IPS-18a (cell line): ENCODE measurements at regions not wholly inside any gene's neighbourhood (a gene's known extent, or its start where the extent isn't known, plus 50 kb on each side); places are given as distances from the start of the nearest gene placed in this dataset.

Experiments used
- H3K27ac ChIP-seq: one replicate; pipeline ENCODE4 v1.5.1; 2013; ENCODE audit warnings: low read length
- H3K27me3 ChIP-seq: one replicate; pipeline ENCODE4 v1.6.1; 2013; ENCODE audit warnings: mild to moderate bottlenecking, low read length; ENCODE audit not compliant: control insufficient read depth, insufficient read depth
- H3K36me3 ChIP-seq: one replicate; pipeline ENCODE4 v1.6.1; 2013; ENCODE audit warnings: low read depth, low read length; ENCODE audit not compliant: control insufficient read depth
- H3K4me1 ChIP-seq: one replicate; pipeline ENCODE4 v1.6.1; 2013; ENCODE audit warnings: low read depth, low read length; ENCODE audit not compliant: control insufficient read depth
- H3K4me3 ChIP-seq: one replicate; pipeline ENCODE4 v1.5.1; 2013; ENCODE audit warnings: low read length
- H3K9ac ChIP-seq: one replicate; pipeline ENCODE4 v1.6.1; 2013; ENCODE audit warnings: mild to moderate bottlenecking, low read length, moderate library complexity
- H3K9me3 ChIP-seq: one replicate; pipeline ENCODE4 v1.6.1; 2013; ENCODE audit warnings: low read depth, low read length; ENCODE audit not compliant: control insufficient read depth

DNA sequence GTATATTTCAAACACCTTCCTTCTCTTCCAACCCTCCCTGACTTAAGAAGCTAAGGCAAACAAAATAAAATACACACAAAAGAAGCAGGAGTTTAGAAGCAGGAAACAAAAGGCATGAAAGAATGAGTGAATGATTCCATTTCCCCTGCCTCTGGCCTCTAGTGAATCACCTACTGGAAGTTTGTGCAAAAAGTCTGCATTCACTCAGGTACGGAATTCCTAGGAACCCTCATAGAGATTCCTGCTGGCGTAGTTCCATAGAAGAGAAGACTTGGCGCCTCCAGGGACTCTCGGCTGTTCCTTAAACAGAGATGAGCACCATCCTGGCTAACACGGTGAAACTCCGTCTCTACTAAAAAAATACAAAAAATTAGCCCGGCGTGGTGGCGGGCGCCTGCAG lies 125.9 kb upstream of the TBL1X start:
- Histone ChIP-seq H3K36me3 (no peaks in the 10 kb centered on the region), H3K27ac (no peak overlapping the region), H3K27me3 (peaks cover 10% of the 10 kb centered on the region), H3K4me1 (peaks cover 32% of the 10 kb centered on the region), H3K9me3 (no peaks in the 10 kb centered on the region), H3K9ac (no peak overlapping the region), H3K4me3 (no peak overlapping the region)

DNA sequence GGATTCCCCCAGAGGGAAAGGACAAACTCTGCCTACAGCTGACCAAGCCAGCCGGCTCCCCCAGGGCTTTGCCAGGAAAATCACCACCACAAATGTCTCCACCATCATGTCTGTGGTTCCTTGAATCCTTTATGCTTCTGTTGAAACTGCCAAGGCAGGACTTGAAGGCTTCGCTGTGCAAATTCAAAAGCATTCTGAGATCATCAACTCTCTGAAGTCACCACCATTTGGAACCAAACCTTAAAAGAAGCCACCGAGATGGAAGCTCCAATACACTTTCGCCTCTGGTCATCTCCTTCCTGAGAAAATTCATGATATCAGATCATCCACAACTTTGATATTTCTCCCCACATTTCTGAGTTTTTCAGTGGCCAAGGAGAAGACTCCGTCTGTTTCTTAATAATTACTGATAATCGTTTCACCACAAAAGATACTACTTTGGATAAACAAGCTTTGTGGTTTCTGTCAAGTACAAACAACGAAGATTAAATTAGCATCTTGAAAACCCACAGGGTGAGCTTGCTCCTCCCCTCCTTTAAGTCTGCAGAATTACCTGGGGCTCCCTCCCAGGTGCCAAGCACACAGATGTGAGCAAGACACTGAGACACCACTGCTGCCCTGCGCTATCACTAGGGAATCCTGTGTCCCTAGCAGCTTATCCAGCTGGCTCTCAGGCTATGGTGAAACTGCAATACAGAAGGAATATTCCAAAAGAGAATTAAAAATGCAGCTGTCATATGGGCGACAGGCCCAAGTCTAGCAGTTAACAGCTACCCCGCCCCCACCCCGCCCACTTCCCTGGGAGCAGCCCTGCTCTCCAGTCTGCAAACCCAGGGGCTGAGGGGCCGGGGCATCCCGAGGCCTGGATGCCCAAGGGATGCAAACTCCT lies 125.0 kb upstream of the TBL1X start:
- no peaks in the 10 kb centered on the region for H3K36me3 ChIP-seq
- no peak overlapping the region for H3K4me3 ChIP-seq
- peaks cover 32% of the 10 kb centered on the region for H3K4me1 ChIP-seq
- H3K9me3 ChIP-seq: no peaks in the 10 kb centered on the region
- peaks cover 13% of the 10 kb centered on the region for H3K27me3 ChIP-seq
- H3K27ac ChIP-seq: no peak overlapping the region
- H3K9ac ChIP-seq: no peak overlapping the region

GRCh38 chrX:9340598-9341290 lies 124.1 kb upstream of the TBL1X start:
- no peak overlapping the region for H3K4me3 ChIP-seq

GRCh38 chrX:9341291-9342201 lies 123.3 kb upstream of the TBL1X start:
- no peak overlapping the region for H3K4me3 ChIP-seq
- no peaks in the 10 kb centered on the region for H3K9me3 ChIP-seq
- peaks cover 13% of the 10 kb centered on the region for H3K27me3 ChIP-seq
- H3K9ac ChIP-seq: no peak overlapping the region
- peaks cover 32% of the 10 kb centered on the region for H3K4me1 ChIP-seq
- no peak overlapping the region for H3K27ac ChIP-seq
- H3K36me3 ChIP-seq: no peaks in the 10 kb centered on the region

More at GRCh38 chrX:9340598-9341290, 124.1 kb upstream of the TBL1X start:
- Histone ChIP-seq H3K4me1 (peaks cover 32% of the 10 kb centered on the region), H3K9me3 (no peaks in the 10 kb centered on the region), H3K27ac (no peak overlapping the region), H3K36me3 (no peaks in the 10 kb centered on the region), H3K27me3 (peaks cover 13% of the 10 kb centered on the region), H3K9ac (no peak overlapping the region)

- peak overlapping the region; percentile 81 for H3K4me3 ChIP-seq
- no peaks in the 10 kb centered on the region for H3K36me3 ChIP-seq
- H3K27ac ChIP-seq: no peak overlapping the region
- H3K4me1 ChIP-seq: peaks cover 32% of the 10 kb centered on the region
- peaks cover 13% of the 10 kb centered on the region for H3K27me3 ChIP-seq
- no peaks in the 10 kb centered on the region for H3K9me3 ChIP-seq
- peak overlapping the region; percentile 53 for H3K9ac ChIP-seq
Observed at GRCh38 chrX:9342561-9343051, 122.3 kb upstream of the TBL1X start.

GRCh38 chrX:9343971-9344370 lies 120.9 kb upstream of the TBL1X start:
- Histone ChIP-seq H3K9ac (no peak overlapping the region), H3K4me1 (peaks cover 32% of the 10 kb centered on the region), H3K4me3 (no peak overlapping the region), H3K27me3 (peaks cover 13% of the 10 kb centered on the region), H3K36me3 (no peaks in the 10 kb centered on the region), H3K27ac (no peak overlapping the region), H3K9me3 (no peaks in the 10 kb centered on the region)

- no peaks in the 10 kb centered on the region for H3K36me3 ChIP-seq
- H3K9ac ChIP-seq: no peak overlapping the region
- no peaks in the 10 kb centered on the region for H3K9me3 ChIP-seq
- no peak overlapping the region for H3K4me3 ChIP-seq
- H3K27me3 ChIP-seq: peaks cover 13% of the 10 kb centered on the region
- H3K4me1 ChIP-seq: peaks cover 19% of the 10 kb centered on the region
- no peak overlapping the region for H3K27ac ChIP-seq
Observed at GRCh38 chrX:9345957-9346356, 118.9 kb upstream of the TBL1X start.

DNA sequence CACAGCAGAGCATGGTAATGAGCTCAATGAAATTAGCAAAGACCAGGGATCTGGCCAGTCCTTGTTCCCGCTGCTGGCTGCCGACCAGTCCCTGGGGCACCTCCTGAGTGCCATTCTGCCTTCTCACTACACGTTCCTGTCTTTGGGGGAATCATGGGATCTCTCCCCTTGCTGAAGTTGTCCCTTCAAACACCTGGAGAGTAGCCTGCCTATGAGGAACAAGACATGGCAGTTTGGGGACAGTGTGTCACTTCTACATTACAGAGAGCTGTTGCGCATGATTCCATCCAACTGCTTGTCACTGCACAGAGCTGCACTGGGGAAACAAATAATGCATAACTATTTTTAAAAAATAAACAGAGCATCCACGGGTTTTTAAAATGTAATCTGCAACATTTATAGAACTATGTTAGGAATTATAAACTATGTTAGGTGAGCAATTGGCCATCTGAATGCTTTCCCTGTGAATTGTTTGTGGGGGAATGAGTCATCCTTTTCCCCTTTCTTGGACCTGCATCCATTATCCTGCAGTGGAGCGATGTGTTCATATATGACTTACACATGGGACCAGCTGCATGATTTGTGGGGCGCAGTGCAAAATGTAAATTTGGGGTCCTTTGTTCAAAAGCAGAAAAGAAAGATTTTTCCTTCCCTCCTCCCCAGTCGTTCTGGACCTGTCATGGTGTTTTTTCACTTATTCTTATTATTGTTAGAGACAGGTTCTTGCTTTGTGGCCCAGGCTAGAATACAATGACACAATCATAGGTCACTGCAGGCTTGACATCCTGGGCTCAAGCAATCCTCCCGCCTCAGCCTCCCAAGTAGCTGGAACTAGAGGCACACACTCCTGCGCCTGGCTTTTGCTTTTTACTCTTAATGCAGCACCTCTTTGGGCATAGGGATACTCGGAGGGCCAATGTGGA lies 115.0 kb upstream of the TBL1X start:
- H3K27ac ChIP-seq: no peak overlapping the region
- H3K9ac ChIP-seq: no peak overlapping the region
- H3K4me3 ChIP-seq: no peak overlapping the region
- H3K4me1 ChIP-seq: peaks cover 12% of the 10 kb centered on the region
- no peaks in the 10 kb centered on the region for H3K27me3 ChIP-seq
- H3K36me3 ChIP-seq: no peaks in the 10 kb centered on the region
- no peaks in the 10 kb centered on the region for H3K9me3 ChIP-seq

DNA sequence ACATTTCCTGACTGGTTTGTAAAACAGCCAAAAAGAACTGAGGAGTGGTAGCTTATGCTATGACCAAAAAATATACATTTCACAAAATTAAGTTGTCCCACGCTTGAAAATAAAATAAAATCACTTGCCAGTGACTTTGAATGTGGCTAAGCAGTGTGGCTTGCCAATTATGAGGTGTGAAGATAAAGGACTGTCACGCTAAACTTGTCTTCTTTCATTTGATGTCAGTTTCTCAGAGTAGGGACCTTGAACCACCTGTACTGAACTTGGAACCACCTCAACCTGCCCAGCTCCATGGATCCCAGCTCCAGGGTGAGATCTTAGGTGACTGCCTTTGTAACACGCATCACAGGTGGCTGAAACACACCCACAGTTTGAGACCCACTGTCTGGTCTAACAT lies 113.7 kb upstream of the TBL1X start:
- Histone ChIP-seq H3K4me3 (no peak overlapping the region), H3K36me3 (no peaks in the 10 kb centered on the region), H3K27ac (no peak overlapping the region), H3K27me3 (no peaks in the 10 kb centered on the region), H3K4me1 (peaks cover 12% of the 10 kb centered on the region), H3K9me3 (no peaks in the 10 kb centered on the region), H3K9ac (no peak overlapping the region)

DNA sequence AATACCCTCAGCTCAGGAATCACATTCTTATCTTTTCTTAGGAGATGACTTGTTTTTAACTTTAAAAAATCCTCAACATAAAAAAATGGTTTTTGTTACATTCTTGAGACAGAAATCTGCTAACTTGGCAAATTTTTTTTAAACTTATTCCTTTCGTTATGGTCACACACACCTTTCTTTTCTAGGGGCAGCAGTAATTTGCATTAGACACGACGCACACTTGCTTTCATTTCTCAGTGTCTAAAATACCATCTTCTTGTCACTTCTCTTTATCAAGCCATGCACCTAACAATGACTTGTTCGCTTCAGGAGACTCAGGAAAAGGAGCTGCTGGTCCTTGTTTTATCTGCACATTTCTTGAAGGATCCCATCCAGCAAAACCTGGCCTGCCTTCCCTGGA lies 112.6 kb upstream of the TBL1X start:
- Histone ChIP-seq H3K36me3 (no peaks in the 10 kb centered on the region), H3K27me3 (no peaks in the 10 kb centered on the region), H3K27ac (no peak overlapping the region), H3K9me3 (no peaks in the 10 kb centered on the region), H3K4me1 (peaks cover 12% of the 10 kb centered on the region), H3K4me3 (no peak overlapping the region), H3K9ac (no peak overlapping the region)
